ENCODE measurements at regions not wholly inside any gene's neighbourhood (a gene's known extent, or its start where the extent isn't known, plus 50 kb on each side); places are given as distances from the start of the nearest gene placed in this dataset.
A peak's percentile ranks its signal among the peaks of the same experiment; 100 is the strongest.

- no peak overlapping the region for H2BK20ac ChIP-seq (ENCODE audit: low read depth, low read length, poor library complexity, severe bottlenecking)
- peak overlapping the region in 1 of 3 experiments; percentile 68; a peak in 2 of 7 replicates for H3K27ac Mint-ChIP-seq
- TF ChIP-seq CTCF (conservative IDR thresholded peaks at IDR 0.05), result no peak
Measured at GRCh38 chr6:125432963-125433362, 131.2 kb upstream of the HDDC2 start.

More at GRCh38 chr6:125432963-125433362, 131.2 kb upstream of the HDDC2 start:
- Mint-ChIP-seq H3K36me3 (ENCODE audit: insufficient read depth in 1 of 3, low read depth in 3 of 3) (peaks cover 0 to 4% (median 0%) of the 10 kb centered on the region in 3 experiments; a peak in 4 of 7 replicates), H3K4me1 (peaks cover 34 to 37% of the 10 kb centered on the region in 2 experiments), H3K4me3 (no peak overlapping the region), H3K27me3 (ENCODE audit: low read depth) (no peaks in the 10 kb centered on the region; the same call in 1 of the 2 replicates), H3K9me3 (peaks cover 3% of the 10 kb centered on the region in 2 experiments; a peak in 3 of 5 replicates)
- Histone ChIP-seq H3K27ac (ENCODE audit: insufficient read length, low read depth, low read length) (no peak overlapping the region), H3K23ac (ENCODE audit: insufficient read length, low read depth, low read length) (no peak overlapping the region), H3K23me2 (ENCODE audit: insufficient read length, low read depth, low read length, poor library complexity, severe bottlenecking) (no peaks in the 10 kb centered on the region), H2AFZ (ENCODE audit: low read length) (no peak overlapping the region), H3K18ac (ENCODE audit: insufficient read length, low read depth, low read length) (no peak overlapping the region), H3T11ph (ENCODE audit: low read length) (no peak overlapping the region), H3K27me3 (ENCODE audit: insufficient read depth, low read length) (no peaks in the 10 kb centered on the region), H4K8ac (replicated peaks; ENCODE audit: insufficient read length, low read depth, low read length) (no peak overlapping the region), H3K79me2 (ENCODE audit: insufficient read depth, low read length) (no peaks in the 10 kb centered on the region), H3K79me1 (ENCODE audit: insufficient read depth, low read depth, low read length, poor library complexity, severe bottlenecking) (no peaks in the 10 kb centered on the region), H3K9ac (ENCODE audit: extremely low read depth, insufficient read length, low read length) (no peak overlapping the region), H2BK12ac (ENCODE audit: insufficient read length, low read depth, low read length) (no peak overlapping the region), H3K4ac (ENCODE audit: low read depth, low read length) (no peak overlapping the region), H2BK5ac (ENCODE audit: insufficient read length, low read length) (no peak overlapping the region), H3K9me3 (ENCODE audit: control insufficient read depth, low read depth, low read length) (no peaks in the 10 kb centered on the region), H4K5ac (ENCODE audit: insufficient read length, low read depth, low read length) (no peak overlapping the region), H3K4me1 (ENCODE audit: insufficient read depth, low read length) (peaks cover 11% of the 10 kb centered on the region; the same call in 1 of the 2 replicates), H4K20me1 (ENCODE audit: control insufficient read depth, insufficient read depth, insufficient read length) (no peaks in the 10 kb centered on the region), H2BK120ac (ENCODE audit: low read depth, low read length, poor library complexity, severe bottlenecking) (no peak overlapping the region), H3K56ac (ENCODE audit: insufficient read length, low read depth, low read length) (no peak overlapping the region), H2AK5ac (ENCODE audit: insufficient read length, low read length) (no peak overlapping the region), H4K91ac (ENCODE audit: insufficient read length, low read depth, low read length) (no peak overlapping the region), H2BK15ac (ENCODE audit: low read depth, low read length) (no peak overlapping the region), H3K14ac (ENCODE audit: insufficient read depth, low read length) (no peak overlapping the region), H3K4me2 (ENCODE audit: insufficient read depth, insufficient read length, low read length) (no peak overlapping the region)
- no peak for DNase-seq
- no CpG with 5 or more reads among the region's 5 CpGs for WGBS (ENCODE audit: extremely low coverage, insufficient read length, low lambda C conversion rate)
